ENCODE measurements at regions not wholly inside any gene's neighbourhood (a gene's known extent, or its start where the extent isn't known, plus 50 kb on each side); places are given as distances from the start of the nearest gene placed in this dataset.

DNA sequence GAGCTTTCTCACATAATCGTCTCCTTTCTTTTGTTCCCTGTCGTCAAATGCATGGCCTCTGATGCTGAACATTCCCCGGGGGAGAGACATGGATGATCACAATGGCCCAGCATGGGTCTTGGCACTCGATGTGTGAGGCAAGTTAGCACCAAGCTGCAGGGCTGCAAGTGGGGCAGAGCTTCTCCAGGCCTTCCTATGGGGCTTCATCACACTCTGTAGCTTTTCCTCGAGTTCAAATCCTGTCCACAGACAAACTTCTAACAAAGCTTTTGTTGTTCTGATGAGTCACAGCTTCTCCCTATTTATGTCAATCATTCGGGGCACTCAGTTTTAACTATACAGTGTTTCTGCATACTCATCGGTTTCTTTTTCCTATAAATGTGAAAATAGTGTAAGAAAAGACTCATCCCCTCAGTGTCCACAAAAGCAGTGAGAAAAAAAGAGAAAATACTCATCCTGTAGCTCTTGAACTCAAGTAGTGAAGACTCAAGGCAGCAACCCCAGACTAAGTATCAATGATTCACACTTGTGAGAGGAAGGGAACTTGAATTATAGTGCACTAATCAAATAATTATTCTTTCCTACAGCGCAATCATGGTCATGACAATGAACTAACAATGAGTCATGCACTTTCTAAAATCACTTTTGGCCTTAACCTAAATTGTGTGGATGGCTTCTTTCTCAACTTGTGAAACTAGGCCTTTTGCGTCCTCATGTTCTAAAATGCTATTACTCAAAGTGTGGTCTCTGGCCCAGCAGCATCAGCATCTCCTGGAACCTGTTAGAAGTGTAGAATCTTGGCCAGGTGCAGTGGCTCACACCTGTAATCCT, 68.4 kb upstream of the NOX3 start:
- DNase-seq (ENCODE audit: low read depth): no peak

DNA sequence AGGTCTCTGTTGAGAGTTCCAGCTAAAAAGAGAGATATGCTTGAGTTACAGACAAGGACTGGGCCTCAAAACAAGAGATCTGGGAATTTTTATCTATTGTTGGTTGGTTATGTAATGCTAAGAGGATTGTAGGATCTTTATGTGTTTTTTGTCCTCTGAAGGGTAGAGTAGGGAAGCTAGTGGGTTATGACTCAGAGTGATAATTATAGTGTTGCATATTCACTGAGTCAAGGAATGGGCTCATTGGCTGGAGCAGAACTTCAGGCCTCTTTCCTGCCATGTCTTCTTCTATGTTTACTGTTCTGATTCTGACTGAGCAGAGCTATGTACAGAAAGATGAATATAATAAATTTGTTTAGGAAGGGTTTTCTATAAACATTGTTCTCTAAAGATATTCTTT, 66.1 kb upstream of the NOX3 start:
- DNase-seq (ENCODE audit: low read depth): no peak

DNA sequence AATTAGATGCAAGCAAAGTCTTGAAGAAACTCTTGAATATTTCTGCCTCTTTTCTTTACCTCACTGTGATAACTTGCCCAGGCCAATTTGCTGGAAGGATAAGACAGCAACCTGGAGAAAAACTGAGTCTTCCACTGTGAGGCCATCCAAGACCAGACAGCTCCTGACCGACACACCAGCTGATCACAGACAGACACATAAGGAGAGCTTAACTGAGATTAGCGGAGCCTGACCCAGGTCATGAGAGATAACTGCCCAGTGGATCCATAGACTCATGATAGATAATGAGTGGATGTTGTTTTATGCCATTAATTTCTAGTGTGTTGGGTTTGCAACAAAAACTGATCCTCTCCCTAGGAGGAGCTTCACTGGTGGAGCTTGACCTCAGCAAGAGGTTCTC, 64.4 kb upstream of the NOX3 start:
- no peak for DNase-seq (ENCODE audit: low read depth)

DNA sequence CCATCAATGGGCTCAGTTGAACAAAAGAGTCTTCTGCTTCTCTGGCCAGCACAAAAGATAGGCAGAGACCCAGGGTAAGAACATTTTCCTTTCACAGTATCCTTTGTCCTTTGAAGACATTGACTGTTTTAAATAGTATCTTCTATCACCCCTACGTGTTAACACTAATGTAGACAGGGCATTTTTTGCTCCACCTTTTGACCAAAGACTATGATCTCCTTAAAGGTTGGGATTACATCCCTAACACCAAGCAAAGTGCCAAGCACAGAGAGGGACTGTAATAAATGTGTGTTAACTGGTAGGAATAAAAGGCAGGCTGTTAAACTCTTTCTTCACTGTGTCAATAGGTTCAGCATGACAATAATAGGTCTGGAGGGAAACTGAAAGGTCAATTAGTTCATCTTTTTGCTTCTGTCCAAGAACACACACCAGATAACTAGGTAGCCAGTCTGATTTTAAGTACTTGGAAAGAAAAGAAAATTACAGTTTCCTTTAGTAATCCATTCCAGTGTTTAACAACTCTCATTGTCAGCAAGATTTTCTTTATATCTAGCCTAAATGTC, 63.6 kb upstream of the NOX3 start:
- no peak for DNase-seq (ENCODE audit: low read depth)

DNA sequence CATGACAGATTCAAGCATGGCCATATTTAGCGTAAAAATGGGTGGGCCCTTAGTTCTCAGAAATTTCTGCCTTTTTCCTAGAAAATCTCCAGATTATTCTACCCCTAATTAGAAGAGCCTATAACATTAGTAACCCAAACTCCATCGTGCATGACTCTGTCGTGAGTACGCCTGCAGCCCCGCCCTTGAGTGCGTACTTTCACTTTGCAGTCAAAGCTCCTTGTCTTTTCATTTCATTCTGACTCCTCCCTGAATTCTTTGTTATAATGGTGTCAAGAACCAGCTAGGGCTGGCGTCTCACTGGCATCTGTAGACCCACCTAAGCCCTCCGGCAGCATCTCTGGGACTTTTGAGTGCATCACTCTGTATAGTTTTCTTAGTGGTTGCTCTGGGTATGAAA, 61.7 kb upstream of the NOX3 start:
- no peak for DNase-seq (ENCODE audit: low read depth)

DNA sequence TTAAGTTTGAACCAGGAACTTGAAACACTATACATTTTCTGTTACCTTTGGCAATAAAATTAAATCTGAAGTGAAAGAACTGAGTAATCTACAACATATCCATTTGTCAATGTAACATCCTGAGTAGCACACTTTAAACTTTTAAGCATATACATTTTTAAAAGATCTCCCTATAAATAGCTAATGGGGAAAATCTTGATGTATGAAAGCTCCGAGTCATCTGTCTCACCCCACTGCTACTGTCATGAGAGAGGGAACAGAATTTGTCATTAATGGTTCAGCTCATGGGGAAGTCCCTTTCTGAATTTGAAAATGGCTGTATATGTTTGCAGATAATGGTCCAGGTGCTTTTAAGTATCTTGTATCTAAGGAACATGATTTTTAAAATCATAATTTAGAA, 55.2 kb upstream of the NOX3 start:
- DNase-seq (ENCODE audit: low read depth): no peak

DNA sequence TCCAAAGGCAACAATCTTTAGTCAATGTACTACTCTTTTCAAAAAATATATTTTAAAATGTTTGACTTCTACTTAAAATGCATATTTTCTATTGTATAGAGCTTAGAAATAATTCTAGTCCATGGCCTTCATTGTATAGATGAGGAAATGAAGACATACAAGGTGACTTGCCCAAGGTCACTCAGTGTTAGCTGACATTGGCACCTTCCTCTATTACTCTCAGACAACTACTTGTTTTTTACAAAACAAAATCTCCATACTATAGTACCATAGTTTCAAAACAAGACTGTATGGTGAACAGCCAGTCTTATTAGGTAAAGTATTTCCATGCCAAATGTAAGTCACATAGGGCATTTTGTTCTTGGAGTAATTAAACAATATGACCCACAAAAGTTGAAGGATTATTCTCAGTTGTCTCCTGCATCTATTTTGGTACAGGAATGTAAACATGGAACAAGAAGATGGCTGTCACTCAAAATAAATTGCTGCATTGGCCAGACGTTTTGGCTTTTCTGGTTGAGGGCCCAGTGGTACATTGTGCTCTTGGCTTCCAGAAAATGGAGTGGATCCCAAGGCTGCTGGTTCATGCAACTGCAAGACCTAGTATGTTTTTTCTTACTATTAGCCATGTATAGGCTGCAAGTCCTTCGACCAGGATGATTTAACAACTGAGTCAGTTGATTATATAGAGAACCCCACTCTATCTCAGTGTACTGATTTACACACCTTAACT, 54.3 kb upstream of the NOX3 start:
- DNase-seq (ENCODE audit: low read depth): no peak

DNA sequence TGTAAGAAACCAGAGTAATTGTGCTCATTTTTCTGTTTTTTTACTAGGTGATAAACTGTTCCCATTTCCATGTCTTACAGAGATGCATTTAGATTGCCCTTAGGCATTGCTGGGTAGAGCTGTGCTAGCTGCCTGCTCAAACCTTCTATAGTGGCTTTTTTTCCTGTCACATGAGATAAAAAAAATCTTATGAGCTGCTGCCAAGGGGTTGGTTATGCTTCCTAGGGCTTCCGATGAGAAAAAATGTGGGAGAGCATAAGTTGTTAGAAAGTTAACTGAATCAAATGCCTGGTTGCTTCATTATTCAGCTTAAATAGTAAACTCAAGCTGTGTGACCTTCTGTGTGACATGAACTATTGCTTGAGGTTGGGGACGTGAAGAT, 50.0 kb upstream of the NOX3 start:
- DNase-seq (ENCODE audit: low read depth): no peak
